Esophagus squamous epithelium (tissue), 5 donors: ENCODE measurements at regions not wholly inside any gene's neighbourhood (a gene's known extent, or its start where the extent isn't known, plus 50 kb on each side); places are given as distances from the start of the nearest gene placed in this dataset.

ENCODE experiments used
- DNase-seq: peaks from one replicate; lab custom pipeline; 2025; lab: John Stamatoyannopoulos, UW
- H3K27ac ChIP-seq, 4 donors: fragments of 200-600 bp; sonication (generic); one replicate each; pipeline ENCODE4 v1.5.1; 2016 to 2019; ENCODE audit warnings: mild to moderate bottlenecking in 1 of 4
- H3K27me3 ChIP-seq, 4 donors: fragments of 200-600 bp; sonication (generic); 1 replicate in 3 of 4; 2 replicates in 1 of 4; pipeline versions ENCODE4 v1.5.1 to v1.6.0; 2017 to 2021; ENCODE audit warnings: antibody characterized with exemption in 1 of 4
- H3K36me3 ChIP-seq, 3 donors: fragments of 200-600 bp; sonication (generic); one replicate each; pipeline ENCODE4 v1.5.1; 2016 to 2019
- H3K4me1 ChIP-seq, 3 donors: fragments of 200-600 bp; sonication (generic); one replicate each; pipeline ENCODE4 v1.5.1; 2017 to 2019
- H3K4me3 ChIP-seq, 4 donors: fragments of 200-600 bp; sonication (generic); 1 replicate in 3 of 4; 2 replicates in 1 of 4; pipeline ENCODE4 v1.5.1; 2016 to 2019; ENCODE audit warnings: mild to moderate bottlenecking in 2 of 4, moderate library complexity in 1 of 4
- H3K9me3 ChIP-seq, 3 donors: fragments of 200-600 bp; sonication (generic); one replicate each; pipeline ENCODE4 v1.5.1; 2016 to 2019
- POLR2A ChIP-seq, 4 donors: fragments of 450-650 bp; IDR thresholded peaks; one replicate each; pipeline ENCODE4 v1.6.1; 2017; ENCODE audit warnings: antibody characterized with exemption in 4 of 4, mild to moderate bottlenecking in 4 of 4, moderate library complexity in 3 of 4
- WGBS, 2 donors: methylation state at CpG; one replicate each; pipeline ENCODE4 v1.1.5; 2018; 5-methylcytosine and 5-hydroxymethylcytosine counted together
- intact Hi-C: fragments of 100-400 bp; cut with DNase I; formaldehyde crosslinking; loops from one replicate; pipeline ENCODE4 v1.15.0; 2022
- TF ChIP-seq, protein P1 (sequence below), 6 experiments: fragments of 450-650 bp in 4 of 6; fragments of 200-600 bp in 2 of 6; sonication (generic) in 2 of 6; IDR thresholded peaks; one replicate each; pipeline ENCODE4 v1.5.1; 2016 to 2019; ENCODE audit warnings: antibody characterized with exemption in 6 of 6, mild to moderate bottlenecking in 4 of 6, moderate library complexity in 4 of 6
- donor health status: DM: yes; HTN: yes; CAD: no.

GRCh38 chr4:127212701-127213100 lies 420.1 kb upstream of the INTU start:
- H3K4me3 ChIP-seq, result no peak overlapping the region
- no peaks in the 10 kb centered on the region for H3K9me3 ChIP-seq
- peaks cover 0 to 12% (median 0%) of the 10 kb centered on the region in 3 donors for H3K4me1 ChIP-seq
- H3K27me3 ChIP-seq, result no peaks in the 10 kb centered on the region
- DNase-seq, result no peak
- TF ChIP-seq, protein P1, sequence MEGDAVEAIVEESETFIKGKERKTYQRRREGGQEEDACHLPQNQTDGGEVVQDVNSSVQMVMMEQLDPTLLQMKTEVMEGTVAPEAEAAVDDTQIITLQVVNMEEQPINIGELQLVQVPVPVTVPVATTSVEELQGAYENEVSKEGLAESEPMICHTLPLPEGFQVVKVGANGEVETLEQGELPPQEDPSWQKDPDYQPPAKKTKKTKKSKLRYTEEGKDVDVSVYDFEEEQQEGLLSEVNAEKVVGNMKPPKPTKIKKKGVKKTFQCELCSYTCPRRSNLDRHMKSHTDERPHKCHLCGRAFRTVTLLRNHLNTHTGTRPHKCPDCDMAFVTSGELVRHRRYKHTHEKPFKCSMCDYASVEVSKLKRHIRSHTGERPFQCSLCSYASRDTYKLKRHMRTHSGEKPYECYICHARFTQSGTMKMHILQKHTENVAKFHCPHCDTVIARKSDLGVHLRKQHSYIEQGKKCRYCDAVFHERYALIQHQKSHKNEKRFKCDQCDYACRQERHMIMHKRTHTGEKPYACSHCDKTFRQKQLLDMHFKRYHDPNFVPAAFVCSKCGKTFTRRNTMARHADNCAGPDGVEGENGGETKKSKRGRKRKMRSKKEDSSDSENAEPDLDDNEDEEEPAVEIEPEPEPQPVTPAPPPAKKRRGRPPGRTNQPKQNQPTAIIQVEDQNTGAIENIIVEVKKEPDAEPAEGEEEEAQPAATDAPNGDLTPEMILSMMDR (IDR thresholded peaks at IDR 0.05), result no peak
- no peak for TF ChIP-seq POLR2A (IDR thresholded peaks at IDR 0.05)
- intact Hi-C loops, result no loop called here
- 58 to 69% methylated on average over 4 of the region's 4 CpGs for WGBS, 2 donors
- H3K27ac ChIP-seq, result peak overlapping the region in 2 of 4 donors; percentile 11 to 49
- H3K36me3 ChIP-seq, result no peaks in the 10 kb centered on the region

DNA sequence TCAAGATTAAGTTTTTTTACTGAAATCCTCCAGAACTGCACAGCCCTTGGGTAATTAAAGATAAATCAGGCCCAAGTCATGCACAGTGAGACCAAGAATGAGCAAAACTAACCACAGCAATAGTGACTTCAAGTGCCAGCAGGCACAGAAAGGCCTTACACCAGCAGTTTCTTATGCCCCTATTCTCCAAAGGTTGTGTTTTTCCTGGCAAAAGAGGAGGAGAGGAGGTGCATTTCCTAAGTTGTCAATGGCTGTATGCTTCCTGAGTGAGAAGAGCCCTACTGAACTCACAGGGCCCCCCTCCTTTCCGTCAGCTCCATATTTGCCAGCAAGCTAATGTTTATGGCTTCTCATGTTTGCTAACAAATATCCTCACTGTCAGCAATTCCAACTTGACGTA lies 418.7 kb upstream of the INTU start:
- Histone ChIP-seq H3K4me3 (no peak overlapping the region), H3K27ac (no peak overlapping the region), H3K9me3 (no peaks in the 10 kb centered on the region), H3K27me3 (no peaks in the 10 kb centered on the region), H3K36me3 (no peaks in the 10 kb centered on the region), H3K4me1 (peaks cover 0 to 12% (median 0%) of the 10 kb centered on the region in 3 donors)
- TF ChIP-seq POLR2A (IDR thresholded peaks at IDR 0.05), result no peak
- TF ChIP-seq, protein P1 (IDR thresholded peaks at IDR 0.05), result no peak
- 40 to 53% methylated on average over 2 of the region's 2 CpGs for WGBS, 2 donors
- intact Hi-C loops, result no loop called here
- no peak for DNase-seq

DNA sequence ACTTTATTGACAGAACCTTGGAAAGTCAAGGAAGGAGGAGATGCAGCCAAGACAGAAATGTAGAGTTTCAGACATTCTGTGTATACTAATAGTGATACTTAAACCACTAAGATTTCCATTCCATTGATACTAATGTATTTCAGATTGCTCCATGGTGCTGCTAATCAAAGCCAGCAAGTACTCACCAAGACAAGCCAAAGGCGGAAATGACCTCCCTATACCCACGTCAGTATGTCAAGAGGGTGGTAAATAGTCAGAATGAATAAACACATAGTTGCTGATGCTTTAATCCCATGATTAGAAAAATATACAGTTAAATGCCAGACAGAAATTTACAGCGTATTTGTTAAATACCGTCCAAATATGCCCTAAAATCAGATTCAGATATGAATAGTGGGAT lies 417.8 kb upstream of the INTU start:
- Histone ChIP-seq H3K27me3 (no peaks in the 10 kb centered on the region), H3K9me3 (no peaks in the 10 kb centered on the region), H3K27ac (no peak overlapping the region), H3K36me3 (no peaks in the 10 kb centered on the region), H3K4me1 (peaks cover 0 to 12% (median 0%) of the 10 kb centered on the region in 3 donors), H3K4me3 (no peak overlapping the region)
- intact Hi-C loops, result no loop called here
- 46 to 62% methylated on average over 4 of the region's 4 CpGs for WGBS, 2 donors
- TF ChIP-seq, protein P1 (IDR thresholded peaks at IDR 0.05), result no peak
- DNase-seq, result no peak

DNA sequence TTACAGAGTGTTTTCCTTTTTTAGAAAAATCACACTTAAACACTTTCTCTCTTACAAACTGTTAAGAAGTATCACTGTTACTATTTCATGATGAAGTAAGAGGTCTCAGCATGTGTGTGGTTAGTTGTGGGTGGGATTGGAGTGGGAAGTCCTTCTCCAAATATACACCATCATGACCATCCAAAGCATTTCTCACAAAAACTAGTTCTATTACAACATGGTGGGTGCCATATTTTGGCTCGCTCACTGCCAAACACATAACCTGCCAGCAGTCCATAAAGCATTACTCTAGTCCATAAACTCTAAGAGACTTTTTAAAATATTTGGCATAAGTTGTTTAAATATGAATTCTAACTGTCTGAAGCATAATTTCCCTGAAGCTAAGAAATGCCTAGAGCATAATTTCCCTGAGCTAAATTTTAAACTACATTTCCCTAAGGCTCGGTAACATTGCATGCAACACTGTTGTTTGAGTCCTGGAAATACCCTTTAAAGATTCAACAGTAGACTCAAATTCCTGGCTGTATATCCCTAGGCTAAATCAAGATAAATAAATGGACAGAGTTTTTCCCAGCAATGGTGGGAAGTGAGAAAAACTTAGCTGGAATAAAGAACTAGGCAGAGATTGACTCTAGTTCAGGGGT lies 415.0 kb upstream of the INTU start:
- Histone ChIP-seq H3K4me1 (peaks cover 0 to 7% (median 0%) of the 10 kb centered on the region in 3 donors), H3K36me3 (no peaks in the 10 kb centered on the region), H3K4me3 (no peak overlapping the region), H3K27me3 (no peaks in the 10 kb centered on the region), H3K27ac (no peak overlapping the region), H3K9me3 (no peaks in the 10 kb centered on the region)
- intact Hi-C loops, result no loop called here
- TF ChIP-seq, protein P1 (IDR thresholded peaks at IDR 0.05), result no peak
- TF ChIP-seq POLR2A (IDR thresholded peaks at IDR 0.05), result no peak
- 66 to 72% methylated on average over 2 of the region's 2 CpGs for WGBS, 2 donors
- DNase-seq, result no peak

- TF ChIP-seq, protein P1 (IDR thresholded peaks at IDR 0.05), result no peak
- TF ChIP-seq POLR2A (IDR thresholded peaks at IDR 0.05), result no peak
- DNase-seq, result no peak
- Histone ChIP-seq H3K36me3 (no peaks in the 10 kb centered on the region), H3K9me3 (no peaks in the 10 kb centered on the region), H3K4me3 (no peak overlapping the region), H3K27me3 (no peaks in the 10 kb centered on the region), H3K4me1 (peaks cover 0 to 2% (median 0%) of the 10 kb centered on the region in 3 donors), H3K27ac (no peak overlapping the region)
- intact Hi-C loops, result no loop called here
These were observed 413.5 kb upstream of the INTU start for GRCh38 chr4:127219232-127219631.
